ENCODE measurements at regions not wholly inside any gene's neighbourhood (a gene's known extent, or its start where the extent isn't known, plus 50 kb on each side); places are given as distances from the start of the nearest gene placed in this dataset.

- H3K4me3 ChIP-seq (ENCODE audit: low read depth in 2 of 2, low read length in 1 of 2): no peak overlapping the region
Observed at GRCh38 chr18:76756531-76757253, 65.7 kb upstream of the ZNF236 start.

GRCh38 chr18:76754351-76754750 is 68.0 kb upstream of the ZNF236 start:
- Histone ChIP-seq H3K4me2 (no peak overlapping the region), H3K27me3 (ENCODE audit: insufficient read depth) (no peaks in the 10 kb centered on the region), H3K9me2 (no peaks in the 10 kb centered on the region), H2AFZ (ENCODE audit: low read depth) (no peak overlapping the region), H3K36me3 (replicated peaks in 1 of 2; ENCODE audit: control insufficient read depth in 1 of 2, insufficient read depth in 2 of 2, low read length in 1 of 2) (no peaks in the 10 kb centered on the region), H3K4me1 (ENCODE audit: control insufficient read depth in 1 of 2, insufficient read depth in 2 of 2, low read depth in 1 of 2, low read length in 1 of 2) (no peaks in the 10 kb centered on the region), H3K79me2 (ENCODE audit: insufficient read depth) (no peaks in the 10 kb centered on the region), H3F3A (replicated peaks; ENCODE audit: insufficient read depth) (no peaks in the 10 kb centered on the region), H3K4me3 (ENCODE audit: low read depth in 2 of 2, low read length in 1 of 2) (no peak overlapping the region), H4K20me1 (ENCODE audit: insufficient read depth) (no peaks in the 10 kb centered on the region), H3K9ac (no peak overlapping the region), H3K27ac (ENCODE audit: low read depth in 2 of 2, low read length in 1 of 2) (no peak overlapping the region), H3K9me3 (peaks cover 11% of the 10 kb centered on the region)
- 47% methylated on average over 8 of the region's 8 CpGs for WGBS (ENCODE audit: low lambda C conversion rate)
- POLR2A ChIA-PET: no interaction called here
- DNase-seq: no peak
- CTCF ChIA-PET: interaction anchor here (0.8 kb wide), 1 partner anchor 45 kb away, joined by 3 read pairs; no protein-coding TSS in a partner anchor
- TF ChIP-seq EP300 (IDR thresholded peaks at IDR 0.05; ENCODE audit: borderline replicate concordance in 1 of 2, low read depth in 1 of 2, low read length in 1 of 2): no peak
- TF ChIP-seq TCF12 (IDR thresholded peaks at IDR 0.05): no peak
- no peak for TF ChIP-seq TEAD4 (IDR thresholded peaks at IDR 0.05; ENCODE audit: borderline replicate concordance, insufficient read depth)
- TF ChIP-seq USF2 (IDR thresholded peaks at IDR 0.05; ENCODE audit: borderline replicate concordance, low read depth, low read length): no peak
- TF ChIP-seq IRF3 (IDR thresholded peaks at IDR 0.05; ENCODE audit: low read depth, low read length): no peak
- TF ChIP-seq RFX5 (IDR thresholded peaks at IDR 0.05; ENCODE audit: low read length): no peak
- TF ChIP-seq CTCF (IDR thresholded peaks at IDR 0.05): no peak
- no peak for TF ChIP-seq SMC3 (IDR thresholded peaks at IDR 0.05; ENCODE audit: low read depth, low read length)
- no peak for TF ChIP-seq CHD2 (IDR thresholded peaks at IDR 0.05; ENCODE audit: low read length, partially characterized antibody)
- TF ChIP-seq TAF1 (IDR thresholded peaks at IDR 0.05; ENCODE audit: borderline replicate concordance, low read depth, low read length): no peak
- TF ChIP-seq POLR2AphosphoS5 (IDR thresholded peaks at IDR 0.05; ENCODE audit: low read depth, low read length): no peak
- TF ChIP-seq GATA2 (CRISPR knock-in tag; IDR thresholded peaks at IDR 0.05): no peak
- TF ChIP-seq MXI1 (IDR thresholded peaks at IDR 0.05; ENCODE audit: low read depth, low read length): no peak

More at GRCh38 chr18:76756531-76757253, 65.7 kb upstream of the ZNF236 start:
- Histone ChIP-seq H4K20me1 (ENCODE audit: insufficient read depth) (no peaks in the 10 kb centered on the region), H3F3A (replicated peaks; ENCODE audit: insufficient read depth) (no peaks in the 10 kb centered on the region), H3K9me3 (no peaks in the 10 kb centered on the region), H3K27me3 (ENCODE audit: insufficient read depth) (no peaks in the 10 kb centered on the region), H3K36me3 (replicated peaks in 1 of 2; ENCODE audit: control insufficient read depth in 1 of 2, insufficient read depth in 2 of 2, low read length in 1 of 2) (no peaks in the 10 kb centered on the region), H3K4me1 (ENCODE audit: control insufficient read depth in 1 of 2, insufficient read depth in 2 of 2, low read depth in 1 of 2, low read length in 1 of 2) (no peaks in the 10 kb centered on the region), H3K9ac (no peak overlapping the region), H3K27ac (ENCODE audit: low read depth in 2 of 2, low read length in 1 of 2) (no peak overlapping the region), H3K4me2 (no peak overlapping the region), H2AFZ (ENCODE audit: low read depth) (no peak overlapping the region), H3K9me2 (no peaks in the 10 kb centered on the region), H3K79me2 (ENCODE audit: insufficient read depth) (no peaks in the 10 kb centered on the region)
- DNase-seq: no peak
- WGBS (ENCODE audit: low lambda C conversion rate): 49% methylated on average over 22 of the region's 23 CpGs
- CTCF ChIA-PET: interaction anchor here (0.8 kb wide), 1 partner anchor 47 kb away, joined by 3 read pairs; no protein-coding TSS in a partner anchor
- POLR2A ChIA-PET: no interaction called here
- no peak for TF ChIP-seq JUND (IDR thresholded peaks at IDR 0.05)
- TF ChIP-seq PBX3 (IDR thresholded peaks at IDR 0.05): no peak
- no peak for TF ChIP-seq SMC3 (IDR thresholded peaks at IDR 0.05; ENCODE audit: low read depth, low read length)
- no peak for TF ChIP-seq RAD21 (IDR thresholded peaks at IDR 0.05; ENCODE audit: low read length)
- no peak for TF ChIP-seq MAX (IDR thresholded peaks at IDR 0.05; ENCODE audit: low read depth)
- no peak for TF ChIP-seq TCF12 (IDR thresholded peaks at IDR 0.05)

Data from SK-N-SH (cell line).